ENCODE measurements at regions not wholly inside any gene's neighbourhood (a gene's known extent, or its start where the extent isn't known, plus 50 kb on each side); places are given as distances from the start of the nearest gene placed in this dataset.

DNA sequence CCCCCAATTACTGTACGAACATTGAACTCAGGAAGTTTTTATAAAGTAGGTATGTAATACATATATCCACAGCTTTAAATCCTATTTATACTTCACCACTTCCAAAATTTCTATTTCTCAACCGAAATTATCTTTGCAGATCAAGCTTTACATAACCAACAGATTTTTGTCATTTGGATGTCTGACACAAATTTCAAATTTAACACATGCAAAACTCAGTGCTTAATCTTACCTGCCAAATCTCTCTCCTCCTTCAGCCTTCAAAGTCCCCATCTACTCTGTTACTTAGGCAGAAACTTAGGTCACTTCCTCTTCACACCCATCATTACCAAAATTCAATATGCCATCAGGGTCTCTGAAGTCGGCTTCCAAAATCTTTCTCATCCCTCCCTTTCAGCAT, 990.1 kb upstream of the NRXN1 start:
- TF ChIP-seq, protein P1, sequence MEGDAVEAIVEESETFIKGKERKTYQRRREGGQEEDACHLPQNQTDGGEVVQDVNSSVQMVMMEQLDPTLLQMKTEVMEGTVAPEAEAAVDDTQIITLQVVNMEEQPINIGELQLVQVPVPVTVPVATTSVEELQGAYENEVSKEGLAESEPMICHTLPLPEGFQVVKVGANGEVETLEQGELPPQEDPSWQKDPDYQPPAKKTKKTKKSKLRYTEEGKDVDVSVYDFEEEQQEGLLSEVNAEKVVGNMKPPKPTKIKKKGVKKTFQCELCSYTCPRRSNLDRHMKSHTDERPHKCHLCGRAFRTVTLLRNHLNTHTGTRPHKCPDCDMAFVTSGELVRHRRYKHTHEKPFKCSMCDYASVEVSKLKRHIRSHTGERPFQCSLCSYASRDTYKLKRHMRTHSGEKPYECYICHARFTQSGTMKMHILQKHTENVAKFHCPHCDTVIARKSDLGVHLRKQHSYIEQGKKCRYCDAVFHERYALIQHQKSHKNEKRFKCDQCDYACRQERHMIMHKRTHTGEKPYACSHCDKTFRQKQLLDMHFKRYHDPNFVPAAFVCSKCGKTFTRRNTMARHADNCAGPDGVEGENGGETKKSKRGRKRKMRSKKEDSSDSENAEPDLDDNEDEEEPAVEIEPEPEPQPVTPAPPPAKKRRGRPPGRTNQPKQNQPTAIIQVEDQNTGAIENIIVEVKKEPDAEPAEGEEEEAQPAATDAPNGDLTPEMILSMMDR (optimal IDR thresholded peaks at IDR 0.05 in 1 of 3, IDR thresholded peaks at IDR 0.05 in 1 of 3, conservative IDR thresholded peaks at IDR 0.05 in 1 of 3; ENCODE audit: extremely low read depth in 1 of 3, insufficient read depth in 2 of 3, low read length in 3 of 3): no peak
- no peak for TF ChIP-seq EZH2 (IDR thresholded peaks at IDR 0.05; ENCODE audit: low read length)
